Stimulated activated CD4-positive, alpha-beta T cell treated with anti-CD3 and anti-CD28 coated beads, Interleukin-15, amount 100 ng/mL, for 24 hours (primary cell): ENCODE measurements at regions not wholly inside any gene's neighbourhood (a gene's known extent, or its start where the extent isn't known, plus 50 kb on each side); places are given as distances from the start of the nearest gene placed in this dataset.
"Not testable (repeated sequence)": the region's sequence is repeated elsewhere in the genome, so short reads cannot be mapped to it uniquely, and the experiment has no call there.

Experiments
- DNase-seq: peaks from one replicate; pipeline ENCODE4 v3.0.0-alpha.2; 2020

- no peak for DNase-seq
These were observed 169.3 kb upstream of the CDH4 start for GRCh38 chr20:61082720-61083119.

GRCh38 chr20:61083431-61083830, 168.6 kb upstream of the CDH4 start:
- no peak for DNase-seq

GRCh38 chr20:61086031-61086430, 166.0 kb upstream of the CDH4 start:
- no peak for DNase-seq

GRCh38 chr20:61090541-61090940, 161.5 kb upstream of the CDH4 start:
- DNase-seq: no peak

GRCh38 chr20:61092251-61092650, 159.8 kb upstream of the CDH4 start:
- DNase-seq: no peak

DNA sequence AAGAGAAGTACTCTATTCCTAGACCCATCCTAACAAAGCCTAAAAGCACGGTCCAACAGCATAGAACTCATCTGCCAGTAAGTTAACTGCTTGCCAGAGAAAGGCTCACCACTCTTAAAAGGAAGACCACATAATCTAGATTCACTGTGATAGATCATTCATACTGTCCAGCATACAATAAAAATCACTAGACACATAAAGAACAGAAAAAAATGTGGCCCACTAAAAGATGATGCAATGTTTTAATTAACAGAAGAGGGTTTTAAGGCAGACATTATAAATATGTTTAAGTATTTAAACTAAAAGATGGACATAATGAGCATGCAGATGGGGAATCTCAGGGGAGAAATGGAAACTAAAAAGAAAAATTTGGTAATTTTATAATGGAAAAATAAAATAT, 157.5 kb upstream of the CDH4 start:
- no peak for DNase-seq

- DNase-seq: no peak
These were observed 155.6 kb upstream of the CDH4 start for GRCh38 chr20:61096463-61096862.

DNA sequence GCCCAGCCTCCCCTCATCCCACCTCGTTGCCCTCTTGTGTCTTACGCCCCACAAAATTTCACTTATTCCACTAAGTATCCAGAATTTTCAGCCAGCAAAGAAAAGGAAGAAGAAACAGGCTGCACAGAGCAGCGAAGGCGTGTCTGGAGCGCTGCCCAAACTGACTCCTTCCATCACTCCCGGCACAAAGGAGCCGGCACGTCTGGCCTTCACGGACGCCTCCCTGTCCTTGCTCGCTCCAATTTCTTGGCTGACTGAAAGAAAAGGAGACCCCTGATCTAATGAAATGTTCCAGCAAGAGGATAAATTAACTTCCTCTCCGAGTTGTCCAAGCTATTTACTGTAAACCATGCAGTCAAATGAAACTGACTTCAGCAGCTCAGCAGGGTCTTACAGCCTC, 152.3 kb upstream of the CDH4 start:
- no peak for DNase-seq

DNA sequence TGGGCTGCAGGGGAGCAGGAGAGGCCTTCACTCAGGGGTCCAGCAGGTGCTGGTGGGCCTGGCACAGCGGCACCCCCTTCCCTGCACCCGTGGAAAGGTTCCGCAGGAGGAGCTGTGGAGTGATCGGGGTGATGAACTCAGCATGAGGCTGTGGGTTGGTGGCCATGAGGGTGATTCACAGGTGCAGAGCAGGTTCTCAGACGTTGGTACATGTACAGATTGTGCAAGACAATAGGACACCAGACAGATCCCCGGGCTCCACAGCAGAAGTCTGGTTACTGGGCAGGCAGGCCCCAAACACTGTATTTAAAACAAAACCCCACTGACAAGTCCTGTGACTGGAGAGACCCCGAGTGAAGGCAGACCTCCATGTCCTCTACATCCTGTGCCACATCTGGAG, 151.6 kb upstream of the CDH4 start:
- DNase-seq: no peak

- not testable (repeated sequence) for DNase-seq
These were observed 150.7 kb upstream of the CDH4 start for GRCh38 chr20:61101321-61101720.

GRCh38 chr20:61104232-61104631, 147.8 kb upstream of the CDH4 start:
- no peak for DNase-seq

DNA sequence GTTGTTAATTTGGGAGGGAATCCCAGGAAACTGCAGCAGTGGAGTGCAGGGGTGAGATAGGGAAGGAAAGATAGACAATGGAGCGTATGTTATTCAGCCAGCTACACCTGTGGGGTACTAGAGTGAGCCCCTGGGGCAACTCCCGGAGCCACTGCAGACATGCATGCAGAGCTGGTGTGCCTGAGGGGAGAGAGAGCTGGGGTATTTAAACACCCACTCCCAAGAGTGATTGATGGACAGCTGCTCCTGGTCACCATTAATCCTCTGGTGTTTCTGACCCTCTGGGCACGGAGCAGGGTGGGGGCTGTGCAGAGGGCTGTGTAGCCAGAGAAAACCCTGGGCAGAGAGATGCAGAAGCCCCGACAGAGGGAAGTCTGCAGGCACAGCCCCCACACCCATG, 146.7 kb upstream of the CDH4 start:
- no peak for DNase-seq

GRCh38 chr20:61106438-61106837, 145.6 kb upstream of the CDH4 start:
- DNase-seq: no peak

GRCh38 chr20:61109221-61109805, 142.7 kb upstream of the CDH4 start:
- DNase-seq: no peak

DNA sequence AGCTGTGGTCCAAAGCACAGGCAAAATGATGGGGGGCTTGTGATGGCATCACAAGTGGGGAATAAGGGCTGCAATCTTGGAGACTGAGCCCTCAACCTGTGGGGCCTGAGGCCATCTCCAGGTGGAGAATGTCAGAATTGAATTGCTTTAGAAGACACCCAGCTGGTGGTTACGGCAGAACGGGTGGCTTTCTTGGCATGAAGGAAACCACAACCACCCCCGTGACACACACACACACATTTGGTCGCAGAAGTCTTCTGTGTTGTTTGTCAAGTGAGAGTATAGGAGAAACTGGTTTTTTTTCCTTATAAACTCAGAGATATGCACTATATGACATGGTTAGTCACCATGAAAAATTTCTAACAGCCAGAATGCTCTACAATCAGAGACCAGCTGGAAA, 139.5 kb upstream of the CDH4 start:
- DNase-seq: no peak

DNA sequence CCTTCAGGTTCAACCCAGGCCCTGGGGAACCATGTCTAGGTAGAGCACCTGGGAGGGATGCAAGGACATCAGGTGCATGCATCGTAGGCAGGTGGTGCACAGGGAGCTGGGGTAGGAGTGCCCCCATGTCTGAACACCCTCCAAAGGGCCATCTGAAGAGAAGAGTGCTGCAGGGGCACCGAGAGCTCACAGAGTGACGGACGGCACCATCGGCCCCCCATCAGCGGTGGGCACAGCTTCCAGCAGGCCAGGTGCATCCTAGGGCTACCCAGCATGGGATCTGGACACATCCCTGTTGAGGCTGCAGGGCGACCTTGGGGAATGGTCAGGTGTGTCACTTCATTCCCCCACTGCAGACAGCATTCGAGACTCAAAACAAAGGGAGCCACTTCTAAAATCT, 138.3 kb upstream of the CDH4 start:
- DNase-seq: no peak

DNA sequence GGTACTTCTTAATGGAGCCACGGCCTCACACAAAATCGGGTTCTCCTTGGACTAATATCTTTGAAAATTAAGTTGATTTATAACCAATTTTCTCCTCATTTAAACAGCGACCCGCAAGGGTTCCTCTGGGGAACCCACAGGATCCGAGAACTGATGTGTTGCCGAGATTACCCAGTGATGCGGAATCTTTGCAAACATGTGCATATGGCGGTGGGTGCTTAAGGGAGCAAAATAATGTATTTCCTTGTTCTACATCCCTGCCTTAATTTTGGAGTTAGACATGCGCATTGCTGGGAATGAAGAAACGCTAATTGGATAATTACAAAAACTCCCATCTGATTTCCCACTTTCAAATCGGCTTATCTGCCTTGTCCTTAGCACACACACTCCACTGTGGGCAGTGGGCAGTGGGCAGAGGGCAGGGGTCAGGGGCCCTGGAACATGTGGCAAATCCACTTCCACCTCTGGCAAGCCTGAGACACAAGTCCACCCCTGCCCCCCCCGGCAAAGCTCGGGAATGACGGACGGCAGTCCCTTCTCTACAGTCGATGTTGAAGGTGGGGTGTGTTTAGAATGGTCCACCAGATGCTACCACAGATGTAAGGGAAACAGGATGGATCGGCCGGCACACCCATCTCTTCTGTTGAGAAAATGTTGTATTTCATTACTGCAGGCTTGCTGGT, 137.4 kb upstream of the CDH4 start:
- DNase-seq: no peak

DNA sequence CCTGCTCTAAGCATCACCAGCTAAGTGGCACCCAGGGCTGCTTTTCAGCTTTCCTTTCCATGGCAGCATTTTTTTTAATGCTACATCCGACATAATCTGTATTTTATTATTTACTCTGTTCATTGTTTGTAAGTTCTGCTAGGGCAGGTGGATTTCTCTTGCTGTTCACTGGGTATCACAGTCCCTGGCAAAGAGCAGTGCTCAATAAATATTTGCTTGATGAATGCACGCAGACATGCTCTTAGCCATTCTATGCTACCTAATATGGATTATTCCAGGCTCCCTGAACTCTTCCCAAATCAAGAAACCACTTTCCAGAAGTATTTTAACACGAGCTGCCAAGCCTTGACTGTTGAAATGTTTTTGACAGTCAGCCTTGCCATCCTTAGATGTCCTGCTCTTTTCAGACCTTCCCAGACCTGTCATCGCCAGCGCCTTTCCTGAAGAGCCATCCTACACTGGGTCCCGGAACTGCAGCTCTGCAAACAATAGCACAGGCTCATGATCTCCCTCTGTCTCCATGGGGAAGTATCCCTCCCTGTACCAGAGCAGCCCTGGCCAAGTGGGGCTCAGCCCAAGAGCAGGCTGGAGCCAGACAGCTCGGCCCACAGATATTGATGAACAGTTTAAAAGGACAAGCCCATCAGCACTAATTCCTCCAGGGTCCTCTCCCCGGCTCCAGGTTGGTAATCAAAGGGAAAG, 136.5 kb upstream of the CDH4 start:
- no peak for DNase-seq

DNA sequence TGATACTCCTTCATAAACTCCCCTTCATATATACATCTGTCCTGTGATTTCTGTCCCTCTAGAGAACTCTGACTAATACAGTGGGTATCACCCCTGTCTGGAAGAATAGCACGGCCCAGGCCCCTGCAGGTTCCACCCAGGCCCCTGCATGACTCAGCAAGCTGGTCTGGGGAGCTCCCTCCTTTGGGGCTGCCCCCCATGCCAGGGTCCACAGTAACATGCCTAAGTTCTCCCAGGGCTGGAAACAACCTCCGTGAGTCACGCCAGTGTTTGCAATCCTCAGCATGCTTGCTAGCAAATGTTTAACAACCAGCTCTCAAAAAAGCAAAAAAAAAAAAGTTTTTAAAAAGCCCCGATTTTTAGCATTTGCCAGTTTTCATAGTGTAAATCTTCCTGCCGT, 134.3 kb upstream of the CDH4 start:
- no peak for DNase-seq

DNA sequence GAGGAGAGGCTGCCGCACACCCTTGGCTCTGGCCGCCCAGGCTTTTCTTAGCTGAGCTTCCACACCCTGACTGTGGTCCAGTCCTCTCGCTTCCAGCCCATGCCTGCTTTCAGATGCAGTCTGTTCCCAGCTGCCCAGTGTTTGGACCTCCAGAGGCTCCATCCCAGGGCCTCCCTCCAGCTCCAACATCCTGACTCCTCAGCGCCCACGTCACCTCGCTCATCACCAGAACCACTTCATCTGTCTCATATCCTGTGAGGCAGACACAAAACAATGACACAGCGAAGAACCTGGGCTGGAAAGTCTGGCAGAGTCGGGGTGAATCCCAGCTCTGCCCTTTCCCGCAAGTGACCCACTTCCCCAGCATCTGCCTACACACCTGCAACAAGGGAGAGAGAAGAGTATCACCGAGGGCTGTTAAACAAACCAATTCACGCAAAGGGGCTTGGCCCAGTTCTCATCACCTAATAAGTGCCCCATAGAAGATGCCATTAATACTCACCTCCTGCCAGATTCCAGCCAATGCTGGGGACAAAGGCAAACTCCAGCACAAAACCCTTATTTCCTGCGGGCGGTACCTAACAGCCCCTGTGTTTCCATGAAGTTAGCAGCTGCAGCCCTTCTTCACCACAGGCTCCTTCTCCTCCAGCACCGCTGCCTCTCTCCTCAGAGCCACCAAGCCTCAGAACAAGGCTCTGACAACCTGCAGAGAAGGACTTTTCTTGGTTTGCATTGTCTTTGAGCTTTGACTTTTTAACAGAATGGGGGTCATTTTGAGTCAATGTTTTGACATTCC, 133.4 kb upstream of the CDH4 start:
- no peak for DNase-seq

DNA sequence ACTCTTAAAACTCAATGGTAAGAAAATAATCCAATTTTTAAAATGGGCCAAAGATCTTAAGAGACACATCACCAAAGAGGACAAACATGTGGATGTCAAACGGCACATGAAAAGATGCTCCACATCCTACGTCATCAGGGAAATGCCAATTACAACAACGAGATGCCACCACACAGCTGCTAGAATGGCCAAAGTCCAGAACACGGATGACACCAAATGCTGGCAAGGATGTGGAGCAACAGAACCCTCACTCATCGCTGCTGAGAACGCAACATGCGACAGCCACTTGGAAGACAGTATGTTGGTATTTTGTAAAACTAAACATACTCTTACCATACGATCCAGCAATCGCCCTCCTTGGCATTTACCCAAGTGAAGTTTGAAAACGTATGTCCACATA, 132.8 kb upstream of the CDH4 start:
- no peak for DNase-seq

- no peak for DNase-seq
These were observed 132.2 kb upstream of the CDH4 start for GRCh38 chr20:61119794-61120410.
